ENCODE measurements at regions not wholly inside any gene's neighbourhood (a gene's known extent, or its start where the extent isn't known, plus 50 kb on each side); places are given as distances from the start of the nearest gene placed in this dataset.
A peak's percentile ranks its signal among the peaks of the same experiment; 100 is the strongest.

DNA sequence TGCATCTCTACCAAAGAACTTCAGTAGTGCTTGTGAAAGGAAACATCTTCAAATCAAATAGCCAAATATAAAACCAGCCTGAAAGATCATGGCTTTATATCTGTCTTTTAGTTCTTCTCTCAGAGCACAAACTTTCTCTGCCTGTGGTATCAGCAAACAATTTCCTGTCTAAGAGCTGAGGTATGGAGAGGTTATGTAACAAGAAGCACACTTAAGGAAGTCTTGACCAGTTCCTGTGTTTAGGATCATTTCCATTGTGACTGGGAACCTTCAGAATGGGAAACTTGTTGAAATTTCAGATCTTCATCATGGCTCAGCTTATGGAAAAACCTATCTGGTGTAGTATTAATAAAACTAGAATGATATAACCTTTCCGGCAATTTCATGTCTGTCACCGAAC, 148.8 kb downstream of the MBL2 start:
- no peak overlapping the region for H2AK5ac ChIP-seq (ENCODE audit: low read length, severe bottlenecking)
- H3K36me3 ChIP-seq (ENCODE audit: control insufficient read depth in 1 of 2, insufficient read depth in 2 of 2, low read depth in 1 of 2, low read length in 2 of 2): no peaks in the 10 kb centered on the region
- H3K23ac ChIP-seq (ENCODE audit: low read length in 2 of 2): no peak overlapping the region
- H3K4me3 ChIP-seq (ENCODE audit: insufficient read depth in 1 of 2, low read depth in 1 of 2, low read length in 2 of 2): no peak overlapping the region
- H2BK120ac ChIP-seq (ENCODE audit: low read depth, low read length): no peak overlapping the region
- H3K79me1 ChIP-seq (replicated peaks; ENCODE audit: low read length, poor library complexity, severe bottlenecking): no peaks in the 10 kb centered on the region
- no peaks in the 10 kb centered on the region for H3K4me1 ChIP-seq (ENCODE audit: control insufficient read depth, insufficient read depth, low read depth, low read length)
- H4K8ac ChIP-seq (ENCODE audit: low read length): no peak overlapping the region
- H2BK12ac ChIP-seq (ENCODE audit: low read length in 2 of 2): no peak overlapping the region
- no peak overlapping the region for H2AFZ ChIP-seq (ENCODE audit: low read depth, low read length)
- H2BK5ac ChIP-seq (ENCODE audit: low read depth, low read length, poor library complexity, severe bottlenecking): no peak overlapping the region
- no peak overlapping the region for H3K4me2 ChIP-seq (ENCODE audit: low read length, poor library complexity, severe bottlenecking)
- WGBS: no CpG with 5 or more reads among the region's 2 CpGs
- no peak overlapping the region for H2BK15ac ChIP-seq (ENCODE audit: low read depth, poor library complexity, severe bottlenecking)
- no peaks in the 10 kb centered on the region for H3K9me3 ChIP-seq (ENCODE audit: control insufficient read depth, low read length)
- H3K27ac ChIP-seq (ENCODE audit: low read length, poor library complexity, severe bottlenecking): no peak overlapping the region
- H4K91ac ChIP-seq (ENCODE audit: low read length): no peak overlapping the region
- H3K14ac ChIP-seq (ENCODE audit: low read length in 2 of 2): no peak overlapping the region
- H3K27me3 ChIP-seq (ENCODE audit: control insufficient read depth in 1 of 2, insufficient read depth in 1 of 2, low read length in 2 of 2): no peaks in the 10 kb centered on the region
- H3K9ac ChIP-seq (ENCODE audit: low read length): no peak overlapping the region
- H3K18ac ChIP-seq (ENCODE audit: low read depth in 1 of 2, low read length in 2 of 2): no peak overlapping the region
- peak; percentile 3 for DNase-seq
- H3K4ac ChIP-seq (ENCODE audit: low read depth in 1 of 2, low read length in 2 of 2): no peak overlapping the region

DNA sequence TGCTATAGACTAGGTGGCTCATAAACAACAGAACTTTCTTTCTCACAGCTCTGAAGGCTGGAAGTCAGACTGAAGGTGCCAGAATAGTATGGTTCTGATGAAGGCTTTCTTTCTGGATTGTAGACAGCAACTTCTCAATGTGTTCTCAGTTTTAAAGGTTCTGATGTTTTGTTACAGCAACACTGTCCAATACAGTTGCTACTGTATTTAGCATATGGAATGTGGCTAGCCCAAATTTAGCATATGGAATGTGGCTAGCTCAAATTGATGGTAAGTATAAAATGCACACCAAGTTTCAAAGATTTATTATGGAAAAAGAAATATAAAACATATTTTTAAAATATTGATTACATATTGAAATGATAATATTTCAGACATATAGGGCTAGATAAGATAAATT, 145.3 kb downstream of the MBL2 start:
- no peak overlapping the region for H3K27ac ChIP-seq (ENCODE audit: low read length, poor library complexity, severe bottlenecking)
- no peak overlapping the region for H3K4ac ChIP-seq (ENCODE audit: low read depth in 1 of 2, low read length in 2 of 2)
- H3K4me3 ChIP-seq (ENCODE audit: insufficient read depth in 1 of 2, low read depth in 1 of 2, low read length in 2 of 2): no peak overlapping the region
- no peak overlapping the region for H4K8ac ChIP-seq (ENCODE audit: low read length)
- H3K36me3 ChIP-seq (ENCODE audit: control insufficient read depth in 1 of 2, insufficient read depth in 2 of 2, low read depth in 1 of 2, low read length in 2 of 2): no peaks in the 10 kb centered on the region
- H2BK5ac ChIP-seq (ENCODE audit: low read depth, low read length, poor library complexity, severe bottlenecking): no peak overlapping the region
- H2BK12ac ChIP-seq (ENCODE audit: low read length in 2 of 2): no peak overlapping the region
- no peaks in the 10 kb centered on the region for H3K79me1 ChIP-seq (replicated peaks; ENCODE audit: low read length, poor library complexity, severe bottlenecking)
- H3K14ac ChIP-seq (ENCODE audit: low read length in 2 of 2): no peak overlapping the region
- no peak overlapping the region for H3K4me2 ChIP-seq (ENCODE audit: low read length, poor library complexity, severe bottlenecking)
- H2AK5ac ChIP-seq (ENCODE audit: low read length, severe bottlenecking): no peak overlapping the region
- H2BK120ac ChIP-seq (ENCODE audit: low read depth, low read length): no peak overlapping the region
- no peaks in the 10 kb centered on the region for H3K27me3 ChIP-seq (ENCODE audit: control insufficient read depth in 1 of 2, insufficient read depth in 1 of 2, low read length in 2 of 2)
- H2AFZ ChIP-seq (ENCODE audit: low read depth, low read length): no peak overlapping the region
- no peak overlapping the region for H4K91ac ChIP-seq (ENCODE audit: low read length)
- no peak overlapping the region for H3K23ac ChIP-seq (ENCODE audit: low read length in 2 of 2)
- no peak for DNase-seq
- H3K9ac ChIP-seq (ENCODE audit: low read length): no peak overlapping the region
- H2BK15ac ChIP-seq (ENCODE audit: low read depth, poor library complexity, severe bottlenecking): no peak overlapping the region
- H3K18ac ChIP-seq (ENCODE audit: low read depth in 1 of 2, low read length in 2 of 2): no peak overlapping the region
- H3K9me3 ChIP-seq (ENCODE audit: control insufficient read depth, low read length): no peaks in the 10 kb centered on the region
- no peaks in the 10 kb centered on the region for H3K4me1 ChIP-seq (ENCODE audit: control insufficient read depth, insufficient read depth, low read depth, low read length)

DNA sequence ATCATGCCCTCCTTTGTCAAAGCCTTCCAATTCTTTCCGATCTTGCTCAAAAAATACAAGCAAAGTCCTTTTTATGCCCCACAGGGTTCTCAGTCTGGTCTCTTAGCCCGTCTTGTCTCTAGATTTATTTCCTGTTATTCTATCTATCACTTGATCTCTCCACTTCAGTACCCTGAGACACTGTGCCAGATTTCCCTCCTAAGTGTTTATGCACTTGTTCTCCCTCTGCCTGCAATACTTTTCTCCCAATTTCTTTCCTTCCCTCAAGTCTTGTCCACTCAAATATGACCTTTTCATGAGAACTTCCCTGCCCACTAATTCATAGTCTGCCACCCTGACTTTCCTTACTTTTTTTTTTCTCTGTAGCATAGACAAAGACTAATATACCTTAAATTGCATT, 141.4 kb downstream of the MBL2 start:
- Histone ChIP-seq H3K23ac (ENCODE audit: low read length in 2 of 2) (no peak overlapping the region), H2BK12ac (ENCODE audit: low read length in 2 of 2) (no peak overlapping the region), H2BK120ac (ENCODE audit: low read depth, low read length) (no peak overlapping the region), H3K27me3 (ENCODE audit: control insufficient read depth in 1 of 2, insufficient read depth in 1 of 2, low read length in 2 of 2) (no peaks in the 10 kb centered on the region), H2BK15ac (ENCODE audit: low read depth, poor library complexity, severe bottlenecking) (no peak overlapping the region), H2BK5ac (ENCODE audit: low read depth, low read length, poor library complexity, severe bottlenecking) (no peak overlapping the region), H3K4me2 (ENCODE audit: low read length, poor library complexity, severe bottlenecking) (no peak overlapping the region), H4K91ac (ENCODE audit: low read length) (no peak overlapping the region), H3K4me1 (ENCODE audit: control insufficient read depth, insufficient read depth, low read depth, low read length) (no peaks in the 10 kb centered on the region), H3K4ac (ENCODE audit: low read depth in 1 of 2, low read length in 2 of 2) (no peak overlapping the region), H4K8ac (ENCODE audit: low read length) (no peak overlapping the region), H3K27ac (ENCODE audit: low read length, poor library complexity, severe bottlenecking) (no peak overlapping the region), H3K14ac (ENCODE audit: low read length in 2 of 2) (no peak overlapping the region), H3K36me3 (ENCODE audit: control insufficient read depth in 1 of 2, insufficient read depth in 2 of 2, low read depth in 1 of 2, low read length in 2 of 2) (no peaks in the 10 kb centered on the region), H3K9me3 (ENCODE audit: control insufficient read depth, low read length) (no peaks in the 10 kb centered on the region), H2AK5ac (ENCODE audit: low read length, severe bottlenecking) (no peak overlapping the region), H3K79me1 (replicated peaks; ENCODE audit: low read length, poor library complexity, severe bottlenecking) (no peaks in the 10 kb centered on the region), H3K4me3 (ENCODE audit: insufficient read depth in 1 of 2, low read depth in 1 of 2, low read length in 2 of 2) (no peak overlapping the region), H3K18ac (ENCODE audit: low read depth in 1 of 2, low read length in 2 of 2) (no peak overlapping the region), H2AFZ (ENCODE audit: low read depth, low read length) (no peak overlapping the region), H3K9ac (ENCODE audit: low read length) (no peak overlapping the region)
- 58% methylated on average over 2 of the region's 2 CpGs for WGBS
- DNase-seq: no peak

DNA sequence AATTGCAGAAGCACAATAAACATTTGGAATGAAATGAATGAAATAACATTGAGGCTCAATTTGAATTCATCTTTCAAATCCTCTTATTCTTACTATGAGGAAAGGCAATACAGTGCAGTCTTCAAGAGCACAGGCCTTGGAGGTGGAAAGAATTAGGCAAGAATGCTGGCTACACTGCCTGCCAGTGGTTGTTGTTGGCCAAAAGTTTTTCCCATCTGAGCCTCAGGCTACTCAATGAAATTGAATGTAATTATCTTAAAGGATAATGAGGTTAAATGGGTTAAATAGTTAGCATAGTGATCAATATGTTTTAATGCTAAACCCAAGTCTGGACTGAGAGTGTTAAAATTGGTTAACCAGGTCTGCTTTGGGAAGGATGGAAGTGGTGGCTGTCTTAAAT, 140.9 kb downstream of the MBL2 start:
- Histone ChIP-seq H3K4me2 (ENCODE audit: low read length, poor library complexity, severe bottlenecking) (no peak overlapping the region), H2BK12ac (ENCODE audit: low read length in 2 of 2) (no peak overlapping the region), H3K36me3 (ENCODE audit: control insufficient read depth in 1 of 2, insufficient read depth in 2 of 2, low read depth in 1 of 2, low read length in 2 of 2) (no peaks in the 10 kb centered on the region), H3K27ac (ENCODE audit: low read length, poor library complexity, severe bottlenecking) (no peak overlapping the region), H3K9ac (ENCODE audit: low read length) (no peak overlapping the region), H3K4ac (ENCODE audit: low read depth in 1 of 2, low read length in 2 of 2) (no peak overlapping the region), H2AFZ (ENCODE audit: low read depth, low read length) (no peak overlapping the region), H3K9me3 (ENCODE audit: control insufficient read depth, low read length) (no peaks in the 10 kb centered on the region), H3K23ac (ENCODE audit: low read length in 2 of 2) (no peak overlapping the region), H3K4me1 (ENCODE audit: control insufficient read depth, insufficient read depth, low read depth, low read length) (no peaks in the 10 kb centered on the region), H3K79me1 (replicated peaks; ENCODE audit: low read length, poor library complexity, severe bottlenecking) (no peaks in the 10 kb centered on the region), H3K14ac (ENCODE audit: low read length in 2 of 2) (no peak overlapping the region), H4K91ac (ENCODE audit: low read length) (no peak overlapping the region), H3K4me3 (ENCODE audit: insufficient read depth in 1 of 2, low read depth in 1 of 2, low read length in 2 of 2) (no peak overlapping the region), H2BK5ac (ENCODE audit: low read depth, low read length, poor library complexity, severe bottlenecking) (no peak overlapping the region), H4K8ac (ENCODE audit: low read length) (no peak overlapping the region), H2BK120ac (ENCODE audit: low read depth, low read length) (no peak overlapping the region), H2BK15ac (ENCODE audit: low read depth, poor library complexity, severe bottlenecking) (no peak overlapping the region), H2AK5ac (ENCODE audit: low read length, severe bottlenecking) (no peak overlapping the region), H3K27me3 (ENCODE audit: control insufficient read depth in 1 of 2, insufficient read depth in 1 of 2, low read length in 2 of 2) (no peaks in the 10 kb centered on the region), H3K18ac (ENCODE audit: low read depth in 1 of 2, low read length in 2 of 2) (no peak overlapping the region)
- no peak for DNase-seq

Data from mesenchymal stem cell (in vitro differentiated cells and primary cell).